H1 (cell line): ENCODE measurements at regions not wholly inside any gene's neighbourhood (a gene's known extent, or its start where the extent isn't known, plus 50 kb on each side); places are given as distances from the start of the nearest gene placed in this dataset.

ENCODE experiments used
- CTCF ChIA-PET: fragments of 300-600 bp; sonication (Branson Sonifier 250); formaldehyde crosslinking; loops from one replicate; lab custom pipeline; 2021; ENCODE audit not compliant: partially characterized antibody; lab: Charles Lee
- POLR2A ChIA-PET: fragments of 300-600 bp; sonication (Branson Sonifier 250); formaldehyde crosslinking; loops from one replicate; lab custom pipeline; 2021; ENCODE audit warnings: inconsistent platforms; ENCODE audit not compliant: partially characterized antibody; lab: Charles Lee
- DNase-seq, 2 experiments: peaks; one replicate each; pipeline versions ENCODE4 v3.0.0 to v3.0.0-alpha.2; 2010 to 2022; ENCODE audit warnings: low spot score in 2 of 2, low read depth in 1 of 2, mixed read lengths in 1 of 2
- FAIRE-seq: peaks from 2 replicates; lab custom pipeline; 2011; peaks lifted over from hg19 to GRCh38; lab: Jason Lieb, UNC
- H2AFZ ChIP-seq: 2 replicates; pipeline ENCODE4 v1.8.1; 2012; ENCODE audit warnings: low read length, inconsistent platforms
- H2AK5ac ChIP-seq: 2 replicates; pipeline ENCODE4 v1.6.1; 2013; ENCODE audit warnings: low read depth, low read length
- H2BK120ac ChIP-seq: replicated peaks from 2 replicates; pipeline ENCODE3; 2013; ENCODE audit warnings: low read depth, low read length, inconsistent platforms
- H2BK12ac ChIP-seq: 2 replicates; pipeline ENCODE4 v1.6.1; 2013; ENCODE audit warnings: low read depth, low read length
- H2BK15ac ChIP-seq: 2 replicates; pipeline ENCODE4 v1.6.1; 2013; ENCODE audit warnings: low read length
- H2BK20ac ChIP-seq: 2 replicates; pipeline ENCODE4 v1.6.1; 2013; ENCODE audit warnings: low read length
- H2BK5ac ChIP-seq: 2 replicates; pipeline ENCODE4 v1.6.1; 2013; ENCODE audit warnings: low read depth, low read length
- H3K14ac ChIP-seq: 2 replicates; pipeline ENCODE4 v1.6.1; 2013; ENCODE audit warnings: inconsistent platforms; ENCODE audit not compliant: insufficient read length
- H3K18ac ChIP-seq: 2 replicates; pipeline ENCODE4 v1.6.1; 2013; ENCODE audit warnings: low read length; ENCODE audit errors: extremely low read depth
- H3K23ac ChIP-seq: 2 replicates; pipeline ENCODE4 v1.6.1; 2013; ENCODE audit warnings: inconsistent platforms; ENCODE audit not compliant: insufficient read length
- H3K23me2 ChIP-seq: 2 replicates; pipeline ENCODE4 v1.6.1; 2013; ENCODE audit warnings: low read depth, low read length
- H3K27ac ChIP-seq: 2 replicates; pipeline ENCODE4 v1.6.1; 2011; ENCODE audit warnings: low read depth, low read length, inconsistent platforms
- H3K27me3 ChIP-seq, 4 experiments: replicated peaks in 1 of 4; 1 replicate in 1 of 4; 2 replicates in 3 of 4; pipeline versions ENCODE4 v1.6.1 to v1.8.1; 2011 to 2013; ENCODE audit warnings: low read length in 3 of 4, mild to moderate bottlenecking in 3 of 4, inconsistent platforms in 2 of 4, mixed read lengths in 2 of 4, moderate library complexity in 1 of 4; ENCODE audit not compliant: control insufficient read depth in 3 of 4, insufficient read depth in 3 of 4; ENCODE audit errors: extremely low read depth in 1 of 4
- H3K36me3 ChIP-seq, 4 experiments: 2 replicates each; pipeline versions ENCODE4 v1.6.1 to v1.8.1; 2011 to 2013; ENCODE audit warnings: mild to moderate bottlenecking in 4 of 4, low read length in 3 of 4, moderate library complexity in 2 of 4, control low read depth in 1 of 4, inconsistent platforms in 1 of 4; ENCODE audit not compliant: insufficient read depth in 4 of 4, control insufficient read depth in 2 of 4
- H3K4ac ChIP-seq: replicated peaks from 2 replicates; pipeline ENCODE3; 2013; ENCODE audit warnings: low read length, low read depth, mixed read lengths, inconsistent platforms; ENCODE audit not compliant: insufficient read length
- H3K4me1 ChIP-seq, 4 experiments: replicated peaks in 1 of 4; 1 replicate in 1 of 4; 2 replicates in 3 of 4; pipeline versions ENCODE4 v1.6.1 to v1.8.1; 2011 to 2013; ENCODE audit warnings: low read length in 3 of 4, inconsistent platforms in 2 of 4, mixed read lengths in 1 of 4; ENCODE audit not compliant: insufficient read depth in 4 of 4, control insufficient read depth in 3 of 4
- H3K4me2 ChIP-seq, 2 experiments: 2 replicates each; pipeline versions ENCODE4 v1.6.1 to v1.8.1; 2011 to 2013; ENCODE audit warnings: low read depth in 2 of 2, low read length in 2 of 2, control low read depth in 1 of 2, inconsistent platforms in 1 of 2, mild to moderate bottlenecking in 1 of 2; ENCODE audit not compliant: insufficient read depth in 1 of 2
- H3K4me3 ChIP-seq, 4 experiments: fragments of 200-600, 300-600 bp in 1 of 4; sonication (generic), shearing (Covaris generic), sonication (Bioruptor Twin) in 1 of 4; 2 replicates each; pipeline versions ENCODE4 v1.5.1 to v1.8.1; 2011 to 2016; ENCODE audit warnings: low read length in 4 of 4, low read depth in 3 of 4, control low read depth in 2 of 4, inconsistent platforms in 2 of 4, mild to moderate bottlenecking in 2 of 4, mixed read lengths in 1 of 4, moderate library complexity in 1 of 4; ENCODE audit not compliant: insufficient read depth in 2 of 4; ENCODE audit errors: extremely low read depth in 1 of 4
- H3K56ac ChIP-seq: replicated peaks from 2 replicates; pipeline ENCODE3; 2013; ENCODE audit warnings: low read depth, mild to moderate bottlenecking, mixed read lengths, low read length, inconsistent platforms; ENCODE audit not compliant: insufficient read length
- H3K79me1 ChIP-seq: 2 replicates; pipeline ENCODE4 v1.6.1; 2013; ENCODE audit warnings: low read depth, low read length, control low read depth
- H3K79me2 ChIP-seq, 2 experiments: 2 replicates each; pipeline versions ENCODE4 v1.6.1 to v1.8.1; 2012 to 2013; ENCODE audit warnings: low read length in 2 of 2, mild to moderate bottlenecking in 2 of 2, inconsistent platforms in 1 of 2; ENCODE audit not compliant: insufficient read depth in 2 of 2, control insufficient read depth in 1 of 2
- H3K9ac ChIP-seq, 4 experiments: replicated peaks in 1 of 4; 1 replicate in 1 of 4; 2 replicates in 3 of 4; pipeline versions ENCODE4 v1.6.1 to v1.8.1; 2011 to 2013; ENCODE audit warnings: low read depth in 3 of 4, low read length in 3 of 4, control low read depth in 2 of 4, mild to moderate bottlenecking in 2 of 4, moderate library complexity in 2 of 4, inconsistent platforms in 1 of 4; ENCODE audit errors: extremely low read depth in 1 of 4
- H3K9me3 ChIP-seq, 2 experiments: 2 replicates each; pipeline versions ENCODE4 v1.6.1 to v1.8.1; 2012 to 2013; ENCODE audit warnings: mild to moderate bottlenecking in 2 of 2, moderate library complexity in 2 of 2, control low read depth in 1 of 2, inconsistent platforms in 1 of 2, low read depth in 1 of 2, low read length in 1 of 2, mixed read lengths in 1 of 2; ENCODE audit not compliant: insufficient read depth in 2 of 2
- H4K20me1 ChIP-seq, 2 experiments: replicated peaks in 1 of 2; 2 replicates each; pipeline versions ENCODE3 to v1.8.1; 2011 to 2013; ENCODE audit warnings: inconsistent platforms in 2 of 2, low read length in 2 of 2, mild to moderate bottlenecking in 1 of 2; ENCODE audit not compliant: insufficient read depth in 2 of 2, control insufficient read depth in 1 of 2
- H4K5ac ChIP-seq: 2 replicates; pipeline ENCODE4 v1.6.1; 2013; ENCODE audit warnings: low read length, low read depth, mixed read lengths, inconsistent platforms; ENCODE audit not compliant: insufficient read length
- H4K8ac ChIP-seq: 2 replicates; pipeline ENCODE4 v1.8.0; 2013; ENCODE audit warnings: mild to moderate bottlenecking, moderate library complexity, low read length, inconsistent platforms; ENCODE audit not compliant: insufficient read depth; ENCODE audit errors: extremely low read depth
- H4K91ac ChIP-seq: replicated peaks from 2 replicates; pipeline ENCODE3; 2013; ENCODE audit warnings: low read length, mixed read lengths, inconsistent platforms; ENCODE audit not compliant: insufficient read length
- CBX8 ChIP-seq: fragments of 300-800, 300-1000 bp; sonication (generic); IDR thresholded peaks from 2 replicates; pipeline ENCODE4 v1.7.1; 2016; ENCODE audit warnings: low read depth, low read length, borderline replicate concordance
- CTBP2 ChIP-seq: IDR thresholded peaks from 2 replicates; pipeline ENCODE4 v1.7.0; 2011; ENCODE audit warnings: borderline replicate concordance, mild to moderate bottlenecking, moderate library complexity, mixed read lengths, low read length; ENCODE audit not compliant: insufficient read depth, insufficient read length
- EGR1 ChIP-seq: IDR thresholded peaks from 2 replicates; pipeline ENCODE4 v1.6.1; 2011; ENCODE audit warnings: low read depth, low read length, borderline replicate concordance
- GABPA ChIP-seq: IDR thresholded peaks from 2 replicates; pipeline ENCODE4 v1.6.1; 2011; ENCODE audit warnings: mild to moderate bottlenecking, low read length, moderate library complexity, borderline replicate concordance; ENCODE audit not compliant: insufficient read depth
- GTF2F1 ChIP-seq: IDR thresholded peaks from 2 replicates; pipeline ENCODE4 v1.6.1; 2012; ENCODE audit warnings: low read depth, low read length, improper control_type of control experiment, borderline replicate concordance
- KDM5A ChIP-seq: fragments of 200-600 bp; IDR thresholded peaks from 2 replicates; pipeline ENCODE4 v1.7.1; 2012; ENCODE audit warnings: mild to moderate bottlenecking, low read length, inconsistent platforms, mixed read lengths
- POLR2AphosphoS5 ChIP-seq: IDR thresholded peaks from 2 replicates; pipeline ENCODE4 v1.6.1; 2011; ENCODE audit warnings: low read depth, low read length
- POU5F1 ChIP-seq: IDR thresholded peaks from 2 replicates; pipeline ENCODE4 v1.6.1; 2011; ENCODE audit warnings: low read depth, mild to moderate bottlenecking, low read length, moderate library complexity
- SP2 ChIP-seq: IDR thresholded peaks from 2 replicates; pipeline ENCODE4 v1.6.1; 2012; ENCODE audit warnings: mild to moderate bottlenecking, low read length, inconsistent platforms
- WGBS, 2 experiments: shearing (Covaris generic) in 1 of 2; methylation state at CpG; one replicate each; pipeline versions ENCODE4 v1.1.6 to v1.1.7; 2013 to 2015; ENCODE audit warnings: low lambda C conversion rate in 2 of 2, mixed read lengths in 2 of 2, inconsistent platforms in 1 of 2, low coverage in 1 of 2, missing lambda C conversion rate in 1 of 2; ENCODE audit not compliant: insufficient replicate concordance in 2 of 2, insufficient coverage in 1 of 2, insufficient read length in 1 of 2; ENCODE audit errors: extremely low coverage in 1 of 2, missing lambda C conversion rate in 1 of 2; 5-methylcytosine and 5-hydroxymethylcytosine counted together
- TF ChIP-seq, protein P1 (sequence below), 3 experiments: IDR thresholded peaks; 1 replicate in 2 of 3; 2 replicates in 1 of 3; pipeline versions ENCODE4 v1.5.1 to v1.6.1; 2011; ENCODE audit warnings: low read length in 3 of 3, mild to moderate bottlenecking in 3 of 3, inconsistent platforms in 2 of 3, low read depth in 1 of 3, moderate library complexity in 1 of 3; ENCODE audit not compliant: insufficient read depth in 1 of 3; ENCODE audit errors: control extremely low read depth in 1 of 3
- TF ChIP-seq, protein P2 (sequence below): IDR thresholded peaks from 2 replicates; pipeline ENCODE4 v1.6.1; 2012; ENCODE audit warnings: inconsistent platforms

DNA sequence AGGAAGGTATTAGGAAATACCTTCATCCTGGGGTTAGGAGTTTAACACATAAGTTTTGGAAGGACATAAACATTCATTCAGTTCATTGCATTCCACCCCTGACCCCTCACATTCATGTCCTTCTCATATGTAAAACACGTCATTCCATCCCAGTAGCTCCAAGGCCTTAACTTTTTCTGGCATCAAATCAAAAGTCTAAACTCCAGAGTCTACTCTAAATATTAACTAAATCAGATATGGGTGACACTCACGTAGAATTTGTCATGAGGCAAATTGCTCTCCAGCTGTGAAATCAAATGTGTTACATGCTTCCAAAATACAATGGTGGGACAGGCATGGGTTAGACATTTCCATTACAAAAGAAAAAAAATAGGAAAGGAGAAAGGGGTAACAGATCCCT is 298.2 kb upstream of the LRRC7 start:
- no peak overlapping the region for H2BK15ac ChIP-seq
- no peaks in the 10 kb centered on the region for H3K36me3 ChIP-seq
- ChIA-PET CTCF (interaction anchor here (1.0 kb wide), 1 partner anchor 450 kb away, joined by 3 read pairs; no protein-coding TSS in a partner anchor), POLR2A (no interaction called here)
- H3K4ac ChIP-seq = no peak overlapping the region
- DNase-seq (no peak), FAIRE-seq (no peak)
- no peak overlapping the region for H3K14ac ChIP-seq
- no peak overlapping the region for H3K27ac ChIP-seq
- no peaks in the 10 kb centered on the region for H3K79me1 ChIP-seq
- no peak overlapping the region for H3K56ac ChIP-seq
- no peak overlapping the region for H3K23ac ChIP-seq
- WGBS, 2 experiments = 85% methylated on average over 2 of the region's 2 CpGs; no CpG with 5 or more reads in 1 of the 2 experiments
- H4K8ac ChIP-seq = no peak overlapping the region
- H2BK120ac ChIP-seq = no peak overlapping the region
- TF ChIP-seq CTBP2 (no peak), GABPA (no peak), SP2 (no peak), KDM5A (no peak), CBX8 (no peak), POLR2AphosphoS5 (no peak), GTF2F1 (no peak), EGR1 (no peak), POU5F1 (no peak)
- TF ChIP-seq, protein P1, sequence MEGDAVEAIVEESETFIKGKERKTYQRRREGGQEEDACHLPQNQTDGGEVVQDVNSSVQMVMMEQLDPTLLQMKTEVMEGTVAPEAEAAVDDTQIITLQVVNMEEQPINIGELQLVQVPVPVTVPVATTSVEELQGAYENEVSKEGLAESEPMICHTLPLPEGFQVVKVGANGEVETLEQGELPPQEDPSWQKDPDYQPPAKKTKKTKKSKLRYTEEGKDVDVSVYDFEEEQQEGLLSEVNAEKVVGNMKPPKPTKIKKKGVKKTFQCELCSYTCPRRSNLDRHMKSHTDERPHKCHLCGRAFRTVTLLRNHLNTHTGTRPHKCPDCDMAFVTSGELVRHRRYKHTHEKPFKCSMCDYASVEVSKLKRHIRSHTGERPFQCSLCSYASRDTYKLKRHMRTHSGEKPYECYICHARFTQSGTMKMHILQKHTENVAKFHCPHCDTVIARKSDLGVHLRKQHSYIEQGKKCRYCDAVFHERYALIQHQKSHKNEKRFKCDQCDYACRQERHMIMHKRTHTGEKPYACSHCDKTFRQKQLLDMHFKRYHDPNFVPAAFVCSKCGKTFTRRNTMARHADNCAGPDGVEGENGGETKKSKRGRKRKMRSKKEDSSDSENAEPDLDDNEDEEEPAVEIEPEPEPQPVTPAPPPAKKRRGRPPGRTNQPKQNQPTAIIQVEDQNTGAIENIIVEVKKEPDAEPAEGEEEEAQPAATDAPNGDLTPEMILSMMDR (IDR thresholded peaks at IDR 0.05; ENCODE audit: control extremely low read depth in 1 of 3, insufficient read depth in 1 of 3, low read depth in 1 of 3, low read length in 3 of 3) = no peak
- TF ChIP-seq, protein P2, sequence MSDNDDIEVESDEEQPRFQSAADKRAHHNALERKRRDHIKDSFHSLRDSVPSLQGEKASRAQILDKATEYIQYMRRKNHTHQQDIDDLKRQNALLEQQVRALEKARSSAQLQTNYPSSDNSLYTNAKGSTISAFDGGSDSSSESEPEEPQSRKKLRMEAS = no peak
- no peak overlapping the region for H2AK5ac ChIP-seq
- H2BK12ac ChIP-seq = no peak overlapping the region
- H3K4me3 ChIP-seq = no peak overlapping the region
- H4K91ac ChIP-seq = no peak overlapping the region
- no peaks in the 10 kb centered on the region for H3K23me2 ChIP-seq
- H3K79me2 ChIP-seq = no peaks in the 10 kb centered on the region
- H2AFZ ChIP-seq = no peak overlapping the region
- no peak overlapping the region for H3K4me2 ChIP-seq
- H3K9ac ChIP-seq = no peak overlapping the region
- H4K5ac ChIP-seq = no peak overlapping the region
- no peaks in the 10 kb centered on the region for H3K27me3 ChIP-seq
- no peak overlapping the region for H2BK20ac ChIP-seq
- no peaks in the 10 kb centered on the region; a peak in 1 of 4 replicates for H3K9me3 ChIP-seq
- no peaks in the 10 kb centered on the region for H4K20me1 ChIP-seq
- H3K18ac ChIP-seq = no peak overlapping the region
- no peaks in the 10 kb centered on the region for H3K4me1 ChIP-seq
- H2BK5ac ChIP-seq = no peak overlapping the region
